ENCODE measurements at regions not wholly inside any gene's neighbourhood (a gene's known extent, or its start where the extent isn't known, plus 50 kb on each side); places are given as distances from the start of the nearest gene placed in this dataset.
"Not testable (repeated sequence)": the region's sequence is repeated elsewhere in the genome, so short reads cannot be mapped to it uniquely, and the experiment has no call there.

- no peak for DNase-seq (ENCODE audit: low read depth in 2 of 2)
These were observed 449.5 kb upstream of the MKI67 start for GRCh38 chr10:128575761-128576160.

GRCh38 chr10:128576336-128576735 is 450.1 kb upstream of the MKI67 start:
- DNase-seq (ENCODE audit: low read depth in 2 of 2): no peak

- no peak for DNase-seq (ENCODE audit: low read depth in 2 of 2)
These were observed 450.9 kb upstream of the MKI67 start for GRCh38 chr10:128576943-128577670.

GRCh38 chr10:128577958-128578750 is 451.9 kb upstream of the MKI67 start:
- DNase-seq (ENCODE audit: low read depth in 2 of 2): no peak

GRCh38 chr10:128578766-128579165 is 452.5 kb upstream of the MKI67 start:
- DNase-seq (ENCODE audit: low read depth in 2 of 2): no peak

GRCh38 chr10:128579280-128579865 is 453.1 kb upstream of the MKI67 start:
- DNase-seq (ENCODE audit: low read depth in 2 of 2): no peak

GRCh38 chr10:128579901-128580300 is 453.7 kb upstream of the MKI67 start:
- no peak for DNase-seq (ENCODE audit: low read depth in 2 of 2)

- not testable (repeated sequence) for DNase-seq (ENCODE audit: low read depth in 2 of 2)
These were observed 456.9 kb upstream of the MKI67 start for GRCh38 chr10:128583125-128583524.

- not testable (repeated sequence) for DNase-seq (ENCODE audit: low read depth in 2 of 2)
These were observed 460.4 kb upstream of the MKI67 start for GRCh38 chr10:128586599-128586998.

- no peak for DNase-seq (ENCODE audit: low read depth in 2 of 2)
These were observed 461.5 kb upstream of the MKI67 start for GRCh38 chr10:128587689-128588088.

- DNase-seq (ENCODE audit: low read depth in 2 of 2): no peak
These were observed 462.2 kb upstream of the MKI67 start for GRCh38 chr10:128588402-128588801.

GRCh38 chr10:128594688-128595087 is 468.5 kb upstream of the MKI67 start:
- DNase-seq (ENCODE audit: low read depth in 2 of 2): no peak

GRCh38 chr10:128596906-128597305 is 470.7 kb upstream of the MKI67 start:
- no peak for DNase-seq (ENCODE audit: low read depth in 2 of 2)

GRCh38 chr10:128599030-128599429 is 472.8 kb upstream of the MKI67 start:
- DNase-seq (ENCODE audit: low read depth in 2 of 2): no peak

GRCh38 chr10:128599538-128599937 is 473.3 kb upstream of the MKI67 start:
- no peak for DNase-seq (ENCODE audit: low read depth in 2 of 2)

- no peak for DNase-seq (ENCODE audit: low read depth in 2 of 2)
These were observed 476.0 kb upstream of the MKI67 start for GRCh38 chr10:128602183-128602582.

- no peak for DNase-seq (ENCODE audit: low read depth in 2 of 2)
These were observed 477.8 kb upstream of the MKI67 start for GRCh38 chr10:128604025-128604424.

GRCh38 chr10:128605180-128605579 is 479.0 kb upstream of the MKI67 start:
- DNase-seq (ENCODE audit: low read depth in 2 of 2): no peak

GRCh38 chr10:128606055-128606454 is 479.8 kb upstream of the MKI67 start:
- no peak for DNase-seq (ENCODE audit: low read depth in 2 of 2)

- no peak for DNase-seq (ENCODE audit: low read depth in 2 of 2)
These were observed 482.6 kb upstream of the MKI67 start for GRCh38 chr10:128608791-128609190.

- DNase-seq (ENCODE audit: low read depth in 2 of 2): no peak
These were observed 483.2 kb upstream of the MKI67 start for GRCh38 chr10:128609460-128609859.

GRCh38 chr10:128610113-128610512 is 483.9 kb upstream of the MKI67 start:
- DNase-seq (ENCODE audit: low read depth in 2 of 2): no peak

- no peak for DNase-seq (ENCODE audit: low read depth in 2 of 2)
These were observed 486.0 kb upstream of the MKI67 start for GRCh38 chr10:128612195-128612594.

Measured in dermis microvascular lymphatic vessel endothelial cell (primary cell).